ENCODE measurements at regions not wholly inside any gene's neighbourhood (a gene's known extent, or its start where the extent isn't known, plus 50 kb on each side); places are given as distances from the start of the nearest gene placed in this dataset.
"Not testable (repeated sequence)": the region's sequence is repeated elsewhere in the genome, so short reads cannot be mapped to it uniquely, and the experiment has no call there.

- H3K36me3 Mint-ChIP-seq (ENCODE audit: low read depth), result no peaks in the 10 kb centered on the region
- H3K4me1 Mint-ChIP-seq, result no peaks in the 10 kb centered on the region
Measured at GRCh38 chr13:87538366-87539052, 132.7 kb upstream of the SLITRK5 start.

GRCh38 chr13:87553142-87553541 lies 118.0 kb upstream of the SLITRK5 start:
- no peak overlapping the region for H3K4me3 Mint-ChIP-seq
- H3K27ac Mint-ChIP-seq, result no peak overlapping the region
- no peaks in the 10 kb centered on the region for H3K36me3 Mint-ChIP-seq (ENCODE audit: low read depth)
- H3K9me3 Mint-ChIP-seq, result no peaks in the 10 kb centered on the region
- no peaks in the 10 kb centered on the region for H3K4me1 Mint-ChIP-seq
- H3K27me3 Mint-ChIP-seq (ENCODE audit: low read depth, poor library complexity), result peaks cover 3% of the 10 kb centered on the region
- TF ChIP-seq CTCF (IDR thresholded peaks at IDR 0.05), result no peak
- no peak for DNase-seq

More at GRCh38 chr13:87538366-87539052, 132.7 kb upstream of the SLITRK5 start:
- TF ChIP-seq CTCF (IDR thresholded peaks at IDR 0.05), result no peak
- Mint-ChIP-seq H3K9me3 (peaks cover 2% of the 10 kb centered on the region), H3K27ac (no peak overlapping the region), H3K27me3 (ENCODE audit: low read depth, poor library complexity) (no peaks in the 10 kb centered on the region), H3K4me3 (no peak overlapping the region)
- no peak for DNase-seq

- Mint-ChIP-seq H3K4me3 (no peak overlapping the region), H3K36me3 (ENCODE audit: low read depth) (no peaks in the 10 kb centered on the region), H3K9me3 (no peaks in the 10 kb centered on the region), H3K4me1 (no peaks in the 10 kb centered on the region), H3K27ac (no peak overlapping the region), H3K27me3 (ENCODE audit: low read depth, poor library complexity) (peaks cover 3% of the 10 kb centered on the region)
- DNase-seq, result no peak
- no peak for TF ChIP-seq CTCF (IDR thresholded peaks at IDR 0.05)
Measured at GRCh38 chr13:87554045-87554444, 117.1 kb upstream of the SLITRK5 start.

- TF ChIP-seq CTCF (IDR thresholded peaks at IDR 0.05), result no peak
- Mint-ChIP-seq H3K27ac (no peak overlapping the region), H3K9me3 (peaks cover 9% of the 10 kb centered on the region), H3K27me3 (ENCODE audit: low read depth, poor library complexity) (no peaks in the 10 kb centered on the region), H3K36me3 (ENCODE audit: low read depth) (no peaks in the 10 kb centered on the region), H3K4me3 (no peak overlapping the region), H3K4me1 (no peaks in the 10 kb centered on the region)
- DNase-seq, result no peak
Measured at GRCh38 chr13:87557788-87558187, 113.4 kb upstream of the SLITRK5 start.

GRCh38 chr13:87561580-87561979 lies 109.6 kb upstream of the SLITRK5 start:
- H3K4me3 Mint-ChIP-seq, DNase-seq, H3K27ac Mint-ChIP-seq: not testable (repeated sequence)

GRCh38 chr13:87570669-87571068 lies 100.5 kb upstream of the SLITRK5 start:
- no peak overlapping the region for H3K27ac Mint-ChIP-seq
- DNase-seq, result no peak
- H3K4me1 Mint-ChIP-seq, result no peaks in the 10 kb centered on the region
- H3K4me3 Mint-ChIP-seq, result no peak overlapping the region
- no peaks in the 10 kb centered on the region for H3K36me3 Mint-ChIP-seq (ENCODE audit: low read depth)
- no peak for TF ChIP-seq CTCF (IDR thresholded peaks at IDR 0.05)
- no peaks in the 10 kb centered on the region for H3K9me3 Mint-ChIP-seq
- peaks cover 8% of the 10 kb centered on the region for H3K27me3 Mint-ChIP-seq (ENCODE audit: low read depth, poor library complexity)

More at GRCh38 chr13:87561580-87561979, 109.6 kb upstream of the SLITRK5 start:
- H3K36me3 Mint-ChIP-seq (ENCODE audit: low read depth); H3K4me1 Mint-ChIP-seq; H3K9me3 Mint-ChIP-seq; H3K27me3 Mint-ChIP-seq (ENCODE audit: low read depth, poor library complexity): not testable (repeated sequence)
